IPS DF 4.7 (cell line): ENCODE measurements at regions not wholly inside any gene's neighbourhood (a gene's known extent, or its start where the extent isn't known, plus 50 kb on each side); places are given as distances from the start of the nearest gene placed in this dataset.
A peak's percentile ranks its signal among the peaks of the same experiment; 100 is the strongest.
"Not testable (repeated sequence)": the region's sequence is repeated elsewhere in the genome, so short reads cannot be mapped to it uniquely, and the experiment has no call there.

Experiments
- DNase-seq: peaks from one replicate; pipeline ENCODE4 v3.0.0-alpha.2; 2013; ENCODE audit warnings: low spot score; ENCODE audit errors: extremely low read depth

GRCh38 chrX:73390628-73391567 is 56.0 kb upstream of the CDX4 start:
- no peak for DNase-seq

DNA sequence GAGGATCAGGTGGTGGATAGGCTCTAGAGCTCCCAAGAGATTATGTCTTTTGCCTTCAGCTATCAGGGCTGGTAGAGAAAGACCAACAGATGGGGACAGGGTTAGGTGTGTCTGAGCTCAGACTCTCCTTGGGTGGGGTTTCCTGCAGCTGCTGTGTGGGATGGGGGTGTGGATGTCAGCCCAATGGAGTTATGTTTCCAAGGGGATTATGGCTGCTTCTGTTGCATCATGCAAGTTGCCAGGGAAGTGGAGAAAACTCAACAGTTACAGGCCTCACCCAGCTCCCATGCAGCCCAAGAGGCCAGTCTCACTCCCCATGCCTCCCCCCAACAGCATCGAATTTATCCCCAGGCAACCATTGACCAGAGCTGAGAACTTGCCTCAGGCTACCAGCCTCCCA is 80.2 kb upstream of the CDX4 start:
- no peak for DNase-seq

- not testable (repeated sequence) for DNase-seq
Measured at GRCh38 chrX:73357294-73357693, 89.6 kb upstream of the CDX4 start.

DNA sequence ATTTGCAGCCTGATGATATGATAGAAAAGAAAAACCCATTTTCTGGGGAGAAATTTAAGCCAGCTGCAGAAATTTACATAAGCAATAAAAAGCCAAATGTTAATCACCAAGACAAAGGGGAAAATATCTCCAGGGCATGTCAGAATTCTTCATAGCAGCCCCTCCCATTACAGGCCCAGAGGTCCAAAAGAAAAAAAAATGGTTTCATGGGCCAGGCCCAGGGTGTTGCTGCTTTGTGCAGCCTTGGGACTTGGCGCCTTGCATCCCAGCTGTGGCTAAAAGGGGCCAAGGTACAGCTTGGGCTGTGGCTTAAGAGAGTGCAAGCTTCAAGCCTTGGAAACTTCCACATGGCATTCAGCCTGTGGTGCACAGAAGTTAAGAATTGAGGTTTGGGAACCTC is 97.9 kb upstream of the CDX4 start:
- no peak for DNase-seq

DNA sequence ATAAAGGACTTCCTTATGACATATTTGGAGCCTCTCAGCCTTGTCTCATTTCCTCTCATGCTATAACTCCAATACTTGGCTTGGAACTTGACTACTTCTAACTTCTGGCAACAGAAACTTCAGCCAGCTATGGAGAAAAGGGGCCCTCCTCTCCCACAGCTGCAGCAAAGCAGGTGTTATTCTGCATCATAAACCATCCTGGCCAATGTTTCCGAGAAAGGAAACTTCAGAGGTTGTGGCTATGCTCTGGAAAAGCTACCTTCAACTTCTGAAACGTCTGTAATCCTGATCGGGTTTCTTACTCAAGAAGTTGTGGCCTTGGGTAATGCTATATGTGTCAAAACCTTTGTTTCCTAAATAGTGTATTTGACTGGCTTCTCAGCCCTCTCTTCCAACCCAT is 109.5 kb upstream of the CDX4 start:
- DNase-seq, result no peak

GRCh38 chrX:73289039-73289438 is 74.4 kb upstream of the NAP1L2 start:
- DNase-seq, result peak; percentile 16

DNA sequence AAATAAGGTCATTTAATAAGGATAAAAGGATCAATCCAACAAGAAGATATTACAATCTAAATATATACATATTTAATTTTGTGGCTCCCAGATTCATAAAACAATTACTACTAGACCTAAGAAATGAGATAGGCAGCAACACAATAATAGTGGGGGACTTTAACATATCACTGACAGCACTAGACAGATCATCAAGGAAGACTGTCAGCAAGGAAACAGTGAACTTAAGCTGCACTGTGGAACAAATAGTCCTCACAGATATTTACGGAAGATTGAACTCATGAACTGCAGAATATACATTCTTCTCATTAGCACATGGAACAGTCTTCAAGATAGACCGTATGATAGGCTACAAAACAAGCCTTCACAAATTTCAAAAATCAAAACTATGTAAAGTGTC is 56.1 kb upstream of the NAP1L2 start:
- no peak for DNase-seq

DNA sequence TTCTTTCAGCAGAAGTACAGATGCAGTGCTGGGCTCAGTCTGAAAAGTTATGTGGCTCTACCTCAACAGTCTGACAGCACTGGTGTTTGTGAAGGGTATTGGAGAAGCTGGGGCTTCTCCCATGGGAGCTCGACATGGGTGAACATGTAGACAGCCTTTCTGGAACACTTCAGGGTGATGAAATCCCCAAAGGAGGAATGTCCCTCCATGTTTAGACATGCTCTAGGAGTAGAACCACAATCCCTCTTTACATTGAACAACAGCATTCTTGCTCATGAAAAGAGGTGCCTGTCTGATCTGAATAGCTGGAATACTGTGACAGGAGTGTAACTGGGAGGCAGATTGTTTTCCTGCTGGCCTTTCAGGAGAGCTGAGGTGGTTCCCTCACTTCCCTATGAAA is 53.8 kb upstream of the NAP1L2 start:
- DNase-seq, result no peak

GRCh38 chrX:73267979-73268378 is 53.3 kb upstream of the NAP1L2 start:
- DNase-seq, result no peak

DNA sequence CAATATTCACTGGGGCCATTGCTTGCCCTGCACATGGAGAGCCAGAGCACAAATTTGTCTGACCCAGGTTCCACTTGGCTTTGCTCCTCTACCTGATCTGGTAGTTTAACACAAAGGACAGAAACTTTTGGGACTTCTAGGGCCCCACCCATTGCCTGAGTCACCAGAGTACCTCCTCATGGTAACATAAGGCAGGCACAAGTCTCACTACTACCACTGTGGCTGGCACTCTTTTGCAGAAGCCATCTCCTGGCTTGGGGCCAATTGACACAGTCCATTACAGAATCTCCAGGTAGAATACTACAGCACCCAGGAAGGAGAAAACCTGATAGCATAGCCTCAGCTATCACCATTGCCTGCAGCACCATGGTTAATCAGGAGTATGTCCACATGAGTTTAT is 52.6 kb upstream of the NAP1L2 start:
- DNase-seq, result no peak

DNA sequence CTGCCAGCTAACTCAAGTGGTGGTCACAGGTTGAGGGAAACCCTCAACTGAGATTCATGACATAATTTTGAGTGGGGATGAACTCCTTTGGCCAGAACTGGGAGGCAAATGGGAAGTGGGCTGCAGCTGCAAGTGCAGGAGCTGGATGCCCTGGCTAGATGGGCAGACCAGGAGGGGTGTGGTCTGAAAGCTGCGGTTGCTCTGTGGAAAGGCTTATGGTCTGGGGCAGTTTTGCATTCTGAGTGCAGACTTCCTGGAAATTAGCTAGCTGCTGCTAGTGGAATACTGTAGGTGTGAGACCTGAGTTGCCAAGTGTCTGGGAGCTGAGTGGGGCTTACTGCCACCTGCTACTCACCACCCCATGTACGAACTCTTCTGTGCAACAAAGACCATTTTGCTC is 52.1 kb upstream of the NAP1L2 start:
- DNase-seq, result no peak
